Calu3 (cell line): ENCODE measurements at regions not wholly inside any gene's neighbourhood (a gene's known extent, or its start where the extent isn't known, plus 50 kb on each side); places are given as distances from the start of the nearest gene placed in this dataset.

ENCODE experiments used
- BruUV-seq: library from RNA; stranded (reverse); fragments of 400-500 nt; replicated peaks from 2 replicates; lab custom pipeline; 2021; lab: Mats Ljungman, UMichigan
- CTCF ChIA-PET: fragments of 300-600 bp; sonication (Branson Sonifier 250); formaldehyde crosslinking; loops from one replicate; lab custom pipeline; 2022; ENCODE audit warnings: antibody characterized with exemption; lab: Charles Lee
- DNase-seq: peaks from one replicate; pipeline ENCODE4 v3.0.0; 2022
- H3K27ac Mint-ChIP-seq: one replicate; pipeline ENCODE4 v1.8.0; 2022; ENCODE audit warnings: mixed read lengths; ENCODE audit not compliant: unreplicated experiment
- H3K27me3 Mint-ChIP-seq: one replicate; pipeline ENCODE4 v1.8.0; 2022; ENCODE audit warnings: mixed read lengths; ENCODE audit not compliant: unreplicated experiment
- H3K36me3 Mint-ChIP-seq: one replicate; pipeline ENCODE4 v1.8.0; 2022; ENCODE audit warnings: mild to moderate bottlenecking, moderate library complexity, mixed read lengths; ENCODE audit not compliant: insufficient read depth, unreplicated experiment
- H3K4me1 Mint-ChIP-seq: one replicate; pipeline ENCODE4 v1.8.0; 2022; ENCODE audit warnings: mild to moderate bottlenecking, low read depth, mixed read lengths; ENCODE audit not compliant: unreplicated experiment
- H3K4me3 Mint-ChIP-seq: one replicate; pipeline ENCODE4 v1.8.0; 2022; ENCODE audit warnings: mild to moderate bottlenecking, low read depth, moderate library complexity, mixed read lengths; ENCODE audit not compliant: unreplicated experiment
- H3K9me3 Mint-ChIP-seq: one replicate; pipeline ENCODE4 v1.8.0; 2022; ENCODE audit warnings: low read depth, mixed read lengths; ENCODE audit not compliant: unreplicated experiment
- CTCF ChIP-seq: fragments of 200-600 bp; IDR thresholded peaks from one replicate; pipeline ENCODE4 v1.8.0; 2022; ENCODE audit warnings: antibody characterized with exemption; ENCODE audit not compliant: unreplicated experiment
- intact Hi-C: fragments of 100-400 bp; cut with micrococcal nuclease; formaldehyde crosslinking; loops from one replicate; pipeline ENCODE4 v1.10.0; 2022; ENCODE audit not compliant: unreplicated experiment

- TF ChIP-seq CTCF = no peak
- no peak for DNase-seq
- H3K4me1 Mint-ChIP-seq = no peaks in the 10 kb centered on the region
- H3K27me3 Mint-ChIP-seq = no peaks in the 10 kb centered on the region
- H3K9me3 Mint-ChIP-seq = peaks cover 22% of the 10 kb centered on the region
- H3K27ac Mint-ChIP-seq = no peak overlapping the region
- H3K36me3 Mint-ChIP-seq = no peaks in the 10 kb centered on the region
- CTCF ChIA-PET = no interaction called here
- intact Hi-C loops = no loop called here
- no TSS peak for BruUV-seq
- H3K4me3 Mint-ChIP-seq = no peak overlapping the region
Observed at GRCh38 chr20:39658662-39659409, 696.7 kb downstream of the DHX35 start.

- Mint-ChIP-seq H3K27ac (no peak overlapping the region), H3K36me3 (no peaks in the 10 kb centered on the region), H3K4me3 (no peak overlapping the region), H3K27me3 (no peaks in the 10 kb centered on the region), H3K4me1 (no peaks in the 10 kb centered on the region), H3K9me3 (peaks cover 16% of the 10 kb centered on the region)
- CTCF ChIA-PET = interaction anchor here (0.7 to 0.8 kb wide), 2 partner anchors 9 to 495 kb away, joined by 3 to 4 read pairs; no protein-coding TSS in a partner anchor
- DNase-seq = no peak
- no peak for TF ChIP-seq CTCF
- intact Hi-C loops = no loop called here
- BruUV-seq = no TSS peak
Observed at GRCh38 chr20:39654171-39654570, 692.0 kb downstream of the DHX35 start.

GRCh38 chr20:39651645-39652325, 689.6 kb downstream of the DHX35 start:
- no peaks in the 10 kb centered on the region for H3K4me1 Mint-ChIP-seq
- TF ChIP-seq CTCF = no peak
- CTCF ChIA-PET = interaction anchor here (0.6 kb wide), 1 partner anchor 31 kb away, joined by 3 read pairs; no protein-coding TSS in a partner anchor
- intact Hi-C loops = no loop called here
- H3K9me3 Mint-ChIP-seq = peaks cover 18% of the 10 kb centered on the region
- H3K27me3 Mint-ChIP-seq = no peaks in the 10 kb centered on the region
- H3K4me3 Mint-ChIP-seq = no peak overlapping the region
- no TSS peak for BruUV-seq
- DNase-seq = no peak
- no peaks in the 10 kb centered on the region for H3K36me3 Mint-ChIP-seq
- no peak overlapping the region for H3K27ac Mint-ChIP-seq

GRCh38 chr20:39646874-39647413, 684.8 kb downstream of the DHX35 start:
- DNase-seq = no peak
- peaks cover 18% of the 10 kb centered on the region for H3K9me3 Mint-ChIP-seq
- no peaks in the 10 kb centered on the region for H3K27me3 Mint-ChIP-seq
- CTCF ChIA-PET = no interaction called here
- no peak overlapping the region for H3K27ac Mint-ChIP-seq
- no peaks in the 10 kb centered on the region for H3K4me1 Mint-ChIP-seq
- BruUV-seq = no TSS peak
- TF ChIP-seq CTCF = no peak
- no peak overlapping the region for H3K4me3 Mint-ChIP-seq
- no peaks in the 10 kb centered on the region for H3K36me3 Mint-ChIP-seq
- intact Hi-C loops = no loop called here
